ENCODE measurements at regions not wholly inside any gene's neighbourhood (a gene's known extent, or its start where the extent isn't known, plus 50 kb on each side); places are given as distances from the start of the nearest gene placed in this dataset.

- TF ChIP-seq FOXK1 (CRISPR knock-in tag; IDR thresholded peaks at IDR 0.05) (no peak), ZNF423 (CRISPR knock-in tag; IDR thresholded peaks at IDR 0.05) (no peak), ZNF671 (CRISPR knock-in tag; IDR thresholded peaks at IDR 0.05) (no peak), ZNF219 (CRISPR knock-in tag; IDR thresholded peaks at IDR 0.05; ENCODE audit: borderline replicate concordance) (no peak), ZNF425 (CRISPR knock-in tag; conservative IDR thresholded peaks at IDR 0.05) (no peak), CBFB (CRISPR knock-in tag; IDR thresholded peaks at IDR 0.05; ENCODE audit: low read depth) (no peak), USF1 (CRISPR knock-in tag; IDR thresholded peaks at IDR 0.05) (no peak), GRHL2 (CRISPR knock-in tag; IDR thresholded peaks at IDR 0.05; ENCODE audit: insufficient replicate concordance, severe bottlenecking) (no peak), SMAD3 (CRISPR knock-in tag; IDR thresholded peaks at IDR 0.05; ENCODE audit: borderline replicate concordance) (no peak)
- H3K4me3 Mint-ChIP-seq: no peak overlapping the region
- POLR2A ChIA-PET: no interaction called here
Observed at GRCh38 chr18:59758106-59758505, 60.9 kb upstream of the CCBE1 start.

GRCh38 chr18:59752666-59753065 lies 55.4 kb upstream of the CCBE1 start:
- H3K27me3 Mint-ChIP-seq (ENCODE audit: low read depth): no peaks in the 10 kb centered on the region; the same call in 1 of the 2 replicates
- no peak overlapping the region for H3K27ac Mint-ChIP-seq
- DNase-seq (ENCODE audit: low spot score): no peak
- no peak overlapping the region for H3K4me3 Mint-ChIP-seq
- no peaks in the 10 kb centered on the region for H3K4me1 Mint-ChIP-seq
- POLR2A ChIA-PET: no interaction called here
- CTCF ChIA-PET: interaction anchor here (1.6 kb wide), 1 partner anchor 56 kb away, joined by 5 read pairs; the partner anchor contains the start of gene CCBE1
- H3K36me3 Mint-ChIP-seq: no peaks in the 10 kb centered on the region
- H3K9me3 Mint-ChIP-seq: no peaks in the 10 kb centered on the region; the same call in 1 of the 2 replicates
- ATAC-seq: no peak
- no peak for TF ChIP-seq ESRRA (CRISPR knock-in tag; IDR thresholded peaks at IDR 0.05; ENCODE audit: borderline replicate concordance)
- no peak for TF ChIP-seq ZNF512 (CRISPR knock-in tag; IDR thresholded peaks at IDR 0.05; ENCODE audit: borderline replicate concordance)
- no peak for TF ChIP-seq ZNF138 (CRISPR knock-in tag; conservative IDR thresholded peaks at IDR 0.05)
- TF ChIP-seq MAX (CRISPR knock-in tag; IDR thresholded peaks at IDR 0.05): no peak
- TF ChIP-seq KAT7 (CRISPR knock-in tag; IDR thresholded peaks at IDR 0.05; ENCODE audit: borderline replicate concordance): no peak
- TF ChIP-seq SOX15 (CRISPR knock-in tag; IDR thresholded peaks at IDR 0.05): no peak
- no peak for TF ChIP-seq IRF2 (CRISPR knock-in tag; IDR thresholded peaks at IDR 0.05; ENCODE audit: borderline replicate concordance, low read depth)
- TF ChIP-seq IRF1 (CRISPR knock-in tag; IDR thresholded peaks at IDR 0.05): no peak
- no peak for TF ChIP-seq ZNF263 (CRISPR knock-in tag; IDR thresholded peaks at IDR 0.05; ENCODE audit: low read depth)
- no peak for TF ChIP-seq NFE2L1 (CRISPR knock-in tag; IDR thresholded peaks at IDR 0.05)
- no peak for TF ChIP-seq NFATC4 (CRISPR knock-in tag; IDR thresholded peaks at IDR 0.05)
- TF ChIP-seq ARID4B (CRISPR knock-in tag; IDR thresholded peaks at IDR 0.05; ENCODE audit: borderline replicate concordance): no peak
- TF ChIP-seq HMGXB4 (CRISPR knock-in tag; IDR thresholded peaks at IDR 0.05): no peak

More at GRCh38 chr18:59758106-59758505, 60.9 kb upstream of the CCBE1 start:
- no peaks in the 10 kb centered on the region for H3K4me1 Mint-ChIP-seq
- H3K27me3 Mint-ChIP-seq (ENCODE audit: low read depth): no peaks in the 10 kb centered on the region; the same call in 1 of the 2 replicates
- CTCF ChIA-PET: interaction anchor here (2.8 kb wide), 1 partner anchor 61 kb away, joined by 11 read pairs; the partner anchor contains the start of gene CCBE1
- no peaks in the 10 kb centered on the region for H3K36me3 Mint-ChIP-seq
- H3K27ac Mint-ChIP-seq: no peak overlapping the region
- H3K9me3 Mint-ChIP-seq: no peaks in the 10 kb centered on the region
- ATAC-seq (no peak), DNase-seq (ENCODE audit: low spot score) (no peak)
